Mesendoderm (in vitro differentiated cells): ENCODE measurements at regions not wholly inside any gene's neighbourhood (a gene's known extent, or its start where the extent isn't known, plus 50 kb on each side); places are given as distances from the start of the nearest gene placed in this dataset.
"Not testable (repeated sequence)": the region's sequence is repeated elsewhere in the genome, so short reads cannot be mapped to it uniquely, and the experiment has no call there.

Source experiments
- DNase-seq: peaks from one replicate; pipeline ENCODE4 v3.0.0; 2013
- H2AK5ac ChIP-seq: 2 replicates; pipeline ENCODE4 v1.6.1; 2013; ENCODE audit warnings: low read length, inconsistent platforms
- H2BK120ac ChIP-seq: 2 replicates; pipeline ENCODE4 v1.6.1; 2013; ENCODE audit warnings: low read depth, mild to moderate bottlenecking, low read length, moderate library complexity, mixed read lengths
- H2BK15ac ChIP-seq: replicated peaks from 2 replicates; pipeline ENCODE4 v1.6.1; 2013; ENCODE audit warnings: low read depth, mild to moderate bottlenecking, moderate library complexity
- H2BK5ac ChIP-seq: 2 replicates; pipeline ENCODE4 v1.6.1; 2013; ENCODE audit warnings: low read length, inconsistent platforms
- H3K18ac ChIP-seq: 2 replicates; pipeline ENCODE4 v1.6.1; 2013; ENCODE audit warnings: mild to moderate bottlenecking, low read length, mixed read lengths
- H3K23ac ChIP-seq: one replicate; pipeline ENCODE4 v1.6.1; 2013; ENCODE audit warnings: low read length
- H3K27ac ChIP-seq: 2 replicates; pipeline ENCODE4 v1.5.1; 2013; ENCODE audit warnings: low read depth, mild to moderate bottlenecking, inconsistent platforms, low read length, moderate library complexity
- H3K27me3 ChIP-seq: 2 replicates; pipeline ENCODE4 v1.6.1; 2013; ENCODE audit warnings: low read length, control low read depth, mild to moderate bottlenecking, inconsistent platforms; ENCODE audit not compliant: insufficient read depth, poor library complexity
- H3K36me3 ChIP-seq: 2 replicates; pipeline ENCODE4 v1.6.1; 2013; ENCODE audit warnings: low read length, inconsistent platforms; ENCODE audit not compliant: control insufficient read depth, insufficient read depth
- H3K4ac ChIP-seq: one replicate; pipeline ENCODE4 v1.6.1; 2013; ENCODE audit warnings: low read depth, mild to moderate bottlenecking, low read length, moderate library complexity
- H3K4me1 ChIP-seq: 2 replicates; pipeline ENCODE4 v1.6.1; 2013; ENCODE audit warnings: low read depth, low read length, inconsistent platforms; ENCODE audit not compliant: control insufficient read depth
- H3K4me2 ChIP-seq: 2 replicates; pipeline ENCODE4 v1.6.1; 2013; ENCODE audit warnings: low read length
- H3K4me3 ChIP-seq: 2 replicates; pipeline ENCODE4 v1.5.1; 2013; ENCODE audit warnings: mild to moderate bottlenecking, low read length
- H3K56ac ChIP-seq: one replicate; pipeline ENCODE4 v1.6.1; 2013; ENCODE audit warnings: low read length
- H3K79me1 ChIP-seq: 2 replicates; pipeline ENCODE4 v1.6.1; 2013; ENCODE audit warnings: low read length, inconsistent platforms
- H3K79me2 ChIP-seq: 2 replicates; pipeline ENCODE4 v1.6.1; 2013; ENCODE audit warnings: mild to moderate bottlenecking, low read length; ENCODE audit not compliant: control insufficient read depth, insufficient read depth
- H3K9ac ChIP-seq: 2 replicates; pipeline ENCODE4 v1.6.1; 2013; ENCODE audit warnings: low read length, inconsistent platforms
- H4K5ac ChIP-seq: one replicate; pipeline ENCODE4 v1.6.1; 2013; ENCODE audit warnings: low read length
- H4K8ac ChIP-seq: one replicate; pipeline ENCODE4 v1.6.1; 2013; ENCODE audit warnings: low read depth, mild to moderate bottlenecking, control low read depth, low read length, moderate library complexity
- WGBS: extraction: QIAGEN DNeasy Blood & Tissue Kit; methylation state at CpG from one replicate; pipeline ENCODE4 v1.1.7; 2013; ENCODE audit warnings: low lambda C conversion rate, missing lambda C conversion rate; ENCODE audit not compliant: insufficient coverage; ENCODE audit errors: extremely low coverage; 5-methylcytosine and 5-hydroxymethylcytosine counted together

DNA sequence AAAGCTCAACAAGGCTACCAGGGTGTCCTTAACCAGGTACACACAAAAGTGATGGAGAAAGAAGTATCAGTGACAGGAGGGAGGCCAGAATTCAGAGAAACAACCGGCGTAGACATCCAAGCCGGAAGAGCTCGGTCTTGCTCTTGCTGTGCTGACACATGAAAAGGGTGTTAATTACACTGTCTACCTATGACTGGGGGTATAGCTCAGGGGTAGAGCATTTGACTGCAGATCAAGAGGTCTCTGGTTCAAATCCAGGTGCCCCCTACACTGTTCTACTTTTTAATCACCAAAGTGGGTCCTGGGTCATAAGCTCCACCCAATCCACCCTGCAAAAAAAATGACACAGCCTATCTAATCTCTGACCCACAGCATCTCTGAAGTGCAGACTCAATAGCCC is 86.9 kb upstream of the ZNF746 start:
- no peak overlapping the region for H2BK5ac ChIP-seq
- H3K4me1 ChIP-seq, result no peaks in the 10 kb centered on the region
- H3K36me3 ChIP-seq, result peaks cover 6% of the 10 kb centered on the region
- no peak overlapping the region for H3K9ac ChIP-seq
- H3K79me2 ChIP-seq, result no peaks in the 10 kb centered on the region
- no peak overlapping the region for H4K5ac ChIP-seq
- H3K23ac ChIP-seq, result no peak overlapping the region
- H3K79me1 ChIP-seq, result no peaks in the 10 kb centered on the region
- H3K27ac ChIP-seq, result no peak overlapping the region
- no peak overlapping the region for H2AK5ac ChIP-seq
- H3K4ac ChIP-seq, result no peak overlapping the region
- H3K18ac ChIP-seq, result no peak overlapping the region
- H3K27me3 ChIP-seq, result no peaks in the 10 kb centered on the region
- no peak overlapping the region for H3K4me2 ChIP-seq
- H3K4me3 ChIP-seq, result no peak overlapping the region
- H2BK120ac ChIP-seq, result no peak overlapping the region
- DNase-seq, result no peak
- no peak overlapping the region for H4K8ac ChIP-seq
- no CpG with 5 or more reads among the region's 4 CpGs for WGBS
- H3K56ac ChIP-seq, result no peak overlapping the region
- no peak overlapping the region for H2BK15ac ChIP-seq

GRCh38 chr7:149584009-149584408 is 86.4 kb upstream of the ZNF746 start:
- H3K4me1 ChIP-seq, result no peaks in the 10 kb centered on the region
- no peak overlapping the region for H2BK120ac ChIP-seq
- DNase-seq, result no peak
- H4K8ac ChIP-seq, result no peak overlapping the region
- no peak overlapping the region for H3K9ac ChIP-seq
- no peak overlapping the region for H3K18ac ChIP-seq
- no peak overlapping the region for H2BK15ac ChIP-seq
- no peak overlapping the region for H3K4ac ChIP-seq
- H3K4me2 ChIP-seq, result no peak overlapping the region
- H3K4me3 ChIP-seq, result no peak overlapping the region
- no peak overlapping the region for H3K23ac ChIP-seq
- no peak overlapping the region for H3K27ac ChIP-seq
- H3K79me2 ChIP-seq, result no peaks in the 10 kb centered on the region
- WGBS, result no CpG with 5 or more reads among the region's 2 CpGs
- no peaks in the 10 kb centered on the region for H3K27me3 ChIP-seq
- peaks cover 6% of the 10 kb centered on the region for H3K36me3 ChIP-seq
- no peak overlapping the region for H2BK5ac ChIP-seq
- H3K56ac ChIP-seq, result no peak overlapping the region
- no peak overlapping the region for H2AK5ac ChIP-seq
- H4K5ac ChIP-seq, result no peak overlapping the region
- H3K79me1 ChIP-seq, result no peaks in the 10 kb centered on the region

DNA sequence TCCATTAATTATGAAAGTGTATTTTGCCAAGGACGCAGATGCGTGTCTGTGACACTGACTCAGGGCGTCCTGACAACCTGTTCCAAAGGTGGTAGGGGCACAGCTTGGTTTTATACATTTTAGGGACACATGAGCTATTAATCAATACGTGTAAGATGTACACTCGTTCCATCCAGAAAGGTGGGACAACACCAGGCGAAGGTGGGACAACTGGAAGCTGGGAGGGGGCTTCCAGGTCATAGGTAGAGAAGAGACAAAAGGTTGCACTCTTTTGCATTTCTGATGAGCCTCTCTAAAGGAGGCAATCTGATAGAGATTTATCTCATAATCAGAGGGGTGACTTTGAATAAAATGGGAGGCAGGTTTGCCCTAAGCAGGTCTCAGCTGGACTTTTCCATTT is 82.7 kb upstream of the ZNF746 start:
- no peak overlapping the region for H3K27ac ChIP-seq
- no peak overlapping the region for H3K4me3 ChIP-seq
- no peak overlapping the region for H2BK120ac ChIP-seq
- no peak overlapping the region for H3K18ac ChIP-seq
- no peak overlapping the region for H2BK15ac ChIP-seq
- no peak overlapping the region for H3K9ac ChIP-seq
- no peaks in the 10 kb centered on the region for H3K27me3 ChIP-seq
- H3K23ac ChIP-seq, result no peak overlapping the region
- no peak for DNase-seq
- no peak overlapping the region for H3K56ac ChIP-seq
- no peak overlapping the region for H4K8ac ChIP-seq
- no peaks in the 10 kb centered on the region for H3K79me2 ChIP-seq
- no peaks in the 10 kb centered on the region for H3K4me1 ChIP-seq
- H4K5ac ChIP-seq, result no peak overlapping the region
- WGBS, result no CpG with 5 or more reads among the region's 6 CpGs
- no peak overlapping the region for H2BK5ac ChIP-seq
- no peak overlapping the region for H3K4me2 ChIP-seq
- H2AK5ac ChIP-seq, result no peak overlapping the region
- no peak overlapping the region for H3K4ac ChIP-seq
- peaks cover 5% of the 10 kb centered on the region for H3K36me3 ChIP-seq
- no peaks in the 10 kb centered on the region for H3K79me1 ChIP-seq

GRCh38 chr7:149579365-149579764 is 81.8 kb upstream of the ZNF746 start:
- H2AK5ac ChIP-seq, H3K27me3 ChIP-seq, H4K8ac ChIP-seq, H3K4ac ChIP-seq, H3K79me2 ChIP-seq, H3K23ac ChIP-seq, H4K5ac ChIP-seq, H3K27ac ChIP-seq, H3K4me2 ChIP-seq, DNase-seq, H3K4me3 ChIP-seq, H2BK5ac ChIP-seq, H3K56ac ChIP-seq, H3K79me1 ChIP-seq, H3K4me1 ChIP-seq, H2BK15ac ChIP-seq, H2BK120ac ChIP-seq, H3K9ac ChIP-seq, H3K18ac ChIP-seq, H3K36me3 ChIP-seq: not testable (repeated sequence)
- WGBS, result no CpG with 5 or more reads among the region's 19 CpGs

DNA sequence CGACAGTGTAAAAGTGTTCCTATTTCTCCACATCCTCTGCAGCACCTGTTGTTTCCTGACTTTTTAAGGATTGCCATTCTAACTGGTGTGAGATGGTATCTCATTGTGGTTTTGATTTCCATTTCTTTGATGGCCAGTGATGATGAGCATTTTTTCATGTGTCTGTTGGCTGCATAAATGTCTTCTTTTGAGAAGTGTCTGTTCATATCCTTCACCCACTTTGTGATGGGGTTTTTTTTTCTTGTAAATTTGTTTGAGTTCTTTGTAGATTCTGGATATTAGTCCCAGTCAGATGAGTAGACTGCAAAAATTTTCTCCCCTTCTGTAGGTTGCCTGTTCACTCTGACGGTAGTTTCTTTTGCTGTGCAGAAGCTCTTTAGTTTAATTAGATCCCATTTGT is 76.8 kb upstream of the ZNF746 start:
- H3K4me1 ChIP-seq, H2BK15ac ChIP-seq, H3K79me1 ChIP-seq, H3K27ac ChIP-seq, H3K23ac ChIP-seq, H3K56ac ChIP-seq, H3K4ac ChIP-seq, H2BK5ac ChIP-seq, H4K5ac ChIP-seq, H3K36me3 ChIP-seq, H3K27me3 ChIP-seq, H4K8ac ChIP-seq, H2AK5ac ChIP-seq, H3K4me3 ChIP-seq, H2BK120ac ChIP-seq, H3K18ac ChIP-seq, H3K4me2 ChIP-seq, DNase-seq, H3K79me2 ChIP-seq, H3K9ac ChIP-seq: not testable (repeated sequence)
- WGBS, result no CpG with 5 or more reads among the region's 2 CpGs

GRCh38 chr7:149573519-149573918 is 75.9 kb upstream of the ZNF746 start:
- H3K18ac ChIP-seq, result no peak overlapping the region
- WGBS, result no CpG with 5 or more reads among the region's 3 CpGs
- H3K27ac ChIP-seq, result no peak overlapping the region

More at GRCh38 chr7:149573519-149573918, 75.9 kb upstream of the ZNF746 start:
- Histone ChIP-seq H2BK120ac (no peak overlapping the region), H3K27me3 (no peaks in the 10 kb centered on the region), H3K79me2 (no peaks in the 10 kb centered on the region), H2BK5ac (no peak overlapping the region), H2AK5ac (no peak overlapping the region), H3K36me3 (no peaks in the 10 kb centered on the region), H3K23ac (no peak overlapping the region), H3K4me2 (no peak overlapping the region), H3K4me3 (no peak overlapping the region), H3K79me1 (peaks cover 1% of the 10 kb centered on the region), H3K4me1 (no peaks in the 10 kb centered on the region), H4K5ac (no peak overlapping the region), H4K8ac (no peak overlapping the region), H3K9ac (no peak overlapping the region), H3K4ac (no peak overlapping the region), H2BK15ac (no peak overlapping the region), H3K56ac (no peak overlapping the region)
- DNase-seq, result peak; percentile 13
